RWPE2 (cell line): ENCODE measurements at regions not wholly inside any gene's neighbourhood (a gene's known extent, or its start where the extent isn't known, plus 50 kb on each side); places are given as distances from the start of the nearest gene placed in this dataset.

Source experiments
- ATAC-seq: fragments of 200-7000 bp; cut with Tn5 transposase; 3 replicates; pipeline ENCODE4 v1.9.1; 2021; ENCODE audit warnings: low read depth
- DNase-seq: peaks from one replicate; pipeline ENCODE4 v3.0.0-alpha.2; 2020; ENCODE audit warnings: low spot score
- H3K27ac ChIP-seq: fragments of 450-650 bp; 2 replicates; pipeline ENCODE4 v1.5.1; 2017; ENCODE audit warnings: mild to moderate bottlenecking; ENCODE audit not compliant: poor library complexity, severe bottlenecking
- H3K27me3 ChIP-seq: fragments of 250-450 bp; sonication (Bioruptor Pico); 2 replicates; pipeline ENCODE4 v1.5.1; 2021; ENCODE audit warnings: mild to moderate bottlenecking, moderate library complexity; ENCODE audit not compliant: insufficient read depth, poor library complexity, severe bottlenecking
- H3K36me3 ChIP-seq: fragments of 250-450 bp; sonication (Bioruptor Pico); 2 replicates; pipeline ENCODE4 v1.5.1; 2020; ENCODE audit warnings: low read depth, mild to moderate bottlenecking, moderate library complexity
- H3K4me1 ChIP-seq: fragments of 250-450 bp; sonication (Bioruptor Pico); 2 replicates; pipeline ENCODE4 v1.5.1; 2021; ENCODE audit warnings: mild to moderate bottlenecking, moderate library complexity; ENCODE audit not compliant: insufficient read depth, poor library complexity, severe bottlenecking
- H3K4me3 ChIP-seq: fragments of 250-450 bp; sonication (Bioruptor Pico); 2 replicates; pipeline ENCODE4 v1.5.1; 2021; ENCODE audit warnings: mild to moderate bottlenecking, moderate library complexity; ENCODE audit not compliant: severe bottlenecking
- H3K9me3 ChIP-seq: fragments of 250-450 bp; sonication (Bioruptor Pico); 2 replicates; pipeline ENCODE4 v1.5.1; 2021; ENCODE audit warnings: mild to moderate bottlenecking, moderate library complexity; ENCODE audit not compliant: severe bottlenecking
- TF ChIP-seq, protein P1 (sequence below): fragments of 450-650 bp; IDR thresholded peaks from one replicate; pipeline ENCODE4 v1.5.1; 2017; ENCODE audit warnings: mild to moderate bottlenecking, moderate library complexity; ENCODE audit not compliant: poor library complexity, severe bottlenecking

DNA sequence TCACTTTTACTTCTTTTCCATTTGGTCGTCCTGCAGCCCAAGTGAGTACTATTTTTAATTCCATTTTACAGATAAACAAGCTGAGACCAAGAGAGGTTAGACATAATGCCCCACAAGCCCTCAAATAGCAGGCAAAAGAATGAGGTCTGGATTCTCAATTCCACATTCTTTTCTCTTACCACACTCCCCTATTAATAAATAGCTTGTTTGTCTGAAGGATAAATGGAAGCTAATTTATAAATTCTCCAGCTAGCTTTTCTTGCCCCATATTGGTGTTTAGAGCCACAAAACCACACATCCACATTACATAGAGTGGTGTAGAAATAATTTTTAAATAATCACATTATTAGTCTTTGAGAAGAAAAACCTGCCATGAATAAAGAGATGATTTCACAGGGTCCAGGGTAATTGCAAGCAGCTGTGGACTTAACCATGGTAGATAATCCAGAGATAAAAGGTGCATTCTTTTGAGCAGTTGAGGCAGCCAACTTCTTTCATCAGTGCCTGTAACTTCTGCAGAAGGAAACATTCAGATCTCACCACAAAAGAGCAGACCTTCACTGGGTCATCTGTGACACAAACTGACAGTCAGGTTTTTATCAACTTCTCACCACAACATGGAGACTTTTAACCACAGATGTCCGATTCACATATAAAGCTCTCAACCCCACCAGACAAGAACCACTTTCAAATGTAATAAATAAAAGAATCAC lies 313.4 kb upstream of the STT3B start:
- no peak overlapping the region for H3K27ac ChIP-seq
- no peaks in the 10 kb centered on the region for H3K9me3 ChIP-seq
- TF ChIP-seq, protein P1, sequence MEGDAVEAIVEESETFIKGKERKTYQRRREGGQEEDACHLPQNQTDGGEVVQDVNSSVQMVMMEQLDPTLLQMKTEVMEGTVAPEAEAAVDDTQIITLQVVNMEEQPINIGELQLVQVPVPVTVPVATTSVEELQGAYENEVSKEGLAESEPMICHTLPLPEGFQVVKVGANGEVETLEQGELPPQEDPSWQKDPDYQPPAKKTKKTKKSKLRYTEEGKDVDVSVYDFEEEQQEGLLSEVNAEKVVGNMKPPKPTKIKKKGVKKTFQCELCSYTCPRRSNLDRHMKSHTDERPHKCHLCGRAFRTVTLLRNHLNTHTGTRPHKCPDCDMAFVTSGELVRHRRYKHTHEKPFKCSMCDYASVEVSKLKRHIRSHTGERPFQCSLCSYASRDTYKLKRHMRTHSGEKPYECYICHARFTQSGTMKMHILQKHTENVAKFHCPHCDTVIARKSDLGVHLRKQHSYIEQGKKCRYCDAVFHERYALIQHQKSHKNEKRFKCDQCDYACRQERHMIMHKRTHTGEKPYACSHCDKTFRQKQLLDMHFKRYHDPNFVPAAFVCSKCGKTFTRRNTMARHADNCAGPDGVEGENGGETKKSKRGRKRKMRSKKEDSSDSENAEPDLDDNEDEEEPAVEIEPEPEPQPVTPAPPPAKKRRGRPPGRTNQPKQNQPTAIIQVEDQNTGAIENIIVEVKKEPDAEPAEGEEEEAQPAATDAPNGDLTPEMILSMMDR = no peak
- no peaks in the 10 kb centered on the region for H3K27me3 ChIP-seq
- DNase-seq = no peak
- no peak overlapping the region for H3K4me3 ChIP-seq
- ATAC-seq = no peak
- no peaks in the 10 kb centered on the region for H3K4me1 ChIP-seq
- H3K36me3 ChIP-seq = no peaks in the 10 kb centered on the region

DNA sequence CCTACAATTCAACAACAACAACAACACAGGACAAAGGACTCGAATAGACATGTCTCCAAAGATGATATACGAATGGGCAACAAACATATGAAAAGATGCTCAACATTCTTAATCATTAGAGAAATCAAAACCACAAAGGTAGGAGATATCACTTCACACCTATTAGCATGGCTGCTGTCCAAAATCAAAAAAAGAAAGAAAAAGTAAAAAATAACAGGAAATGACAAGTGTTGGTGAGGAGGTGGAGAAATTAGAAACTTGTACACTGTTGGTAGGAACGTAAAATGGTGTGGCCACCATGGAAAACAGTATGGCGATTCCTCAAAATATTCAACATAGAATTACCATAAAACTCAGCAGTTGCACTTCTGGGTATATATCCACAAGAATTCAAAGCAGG lies 312.3 kb upstream of the STT3B start:
- ATAC-seq = no peak
- Histone ChIP-seq H3K36me3 (no peaks in the 10 kb centered on the region), H3K4me1 (no peaks in the 10 kb centered on the region), H3K9me3 (no peaks in the 10 kb centered on the region), H3K27me3 (no peaks in the 10 kb centered on the region), H3K4me3 (no peak overlapping the region), H3K27ac (no peak overlapping the region)
- TF ChIP-seq, protein P1 = no peak
- no peak for DNase-seq

DNA sequence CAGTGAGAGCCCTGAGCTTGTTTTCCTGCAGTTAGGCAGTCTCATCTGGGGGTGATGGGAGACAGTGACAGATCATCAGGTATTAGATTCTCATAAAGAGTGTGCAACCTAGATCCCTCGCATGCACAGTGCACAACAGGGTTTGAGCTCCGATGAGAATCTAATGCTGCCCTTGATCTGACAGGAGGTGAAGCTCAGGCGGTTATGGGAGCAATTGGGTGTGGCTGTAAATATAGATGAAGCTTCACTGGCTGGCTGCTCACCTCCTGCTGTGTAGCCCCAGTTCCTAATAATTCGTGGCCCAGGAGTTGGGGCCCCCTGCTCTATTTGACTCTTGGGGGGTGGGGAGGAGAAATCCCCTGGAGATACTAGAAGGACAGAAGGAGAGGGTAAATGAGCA lies 309.4 kb upstream of the STT3B start:
- H3K9me3 ChIP-seq = no peaks in the 10 kb centered on the region
- no peak for DNase-seq
- no peaks in the 10 kb centered on the region for H3K27me3 ChIP-seq
- H3K36me3 ChIP-seq = no peaks in the 10 kb centered on the region
- no peak overlapping the region for H3K27ac ChIP-seq
- no peaks in the 10 kb centered on the region for H3K4me1 ChIP-seq
- ATAC-seq = no peak
- TF ChIP-seq, protein P1 = no peak
- no peak overlapping the region for H3K4me3 ChIP-seq

DNA sequence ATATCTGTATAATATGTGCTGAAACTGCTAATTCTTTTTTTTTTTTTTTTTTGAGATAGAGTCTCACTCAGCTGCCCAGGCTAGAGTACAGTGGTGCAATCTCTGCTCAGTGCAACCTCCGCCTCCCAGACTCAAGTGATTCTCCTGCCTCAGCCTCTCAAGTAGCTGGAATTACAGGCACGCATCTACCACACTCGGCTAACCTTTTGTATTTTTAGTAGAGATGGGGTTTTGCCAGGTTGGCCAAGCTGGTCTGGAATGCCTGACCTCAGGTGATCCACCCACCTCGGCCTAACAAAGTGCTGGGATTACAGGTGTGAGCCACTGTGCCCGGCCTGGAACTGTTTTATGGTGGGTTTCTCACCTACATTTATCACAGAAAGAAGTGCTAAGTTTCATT lies 307.8 kb upstream of the STT3B start:
- Histone ChIP-seq H3K36me3 (no peaks in the 10 kb centered on the region), H3K27me3 (no peaks in the 10 kb centered on the region), H3K9me3 (no peaks in the 10 kb centered on the region), H3K4me3 (no peak overlapping the region), H3K4me1 (no peaks in the 10 kb centered on the region), H3K27ac (no peak overlapping the region)
- TF ChIP-seq, protein P1 = no peak
- DNase-seq (no peak), ATAC-seq (no peak)

DNA sequence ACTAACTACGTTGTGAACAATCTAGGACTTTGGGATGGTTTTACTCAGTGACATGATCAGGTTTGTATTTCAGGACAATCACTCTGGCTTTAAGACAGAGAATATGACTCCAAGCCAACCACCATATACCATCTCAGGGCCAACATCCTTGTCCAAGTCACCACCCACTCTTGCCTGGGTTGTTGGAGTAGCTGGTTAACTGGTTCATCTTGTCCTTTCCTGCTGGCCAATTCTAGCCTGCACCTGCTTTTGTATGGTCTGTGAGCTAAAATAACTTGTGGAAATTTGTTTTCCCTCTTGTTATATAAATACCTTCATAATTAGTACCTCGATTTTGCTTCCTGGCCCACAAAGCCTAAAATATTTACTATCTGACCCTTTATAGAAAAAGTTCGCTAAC lies 306.8 kb upstream of the STT3B start:
- TF ChIP-seq, protein P1 = no peak
- Histone ChIP-seq H3K9me3 (no peaks in the 10 kb centered on the region), H3K4me1 (no peaks in the 10 kb centered on the region), H3K4me3 (no peak overlapping the region), H3K36me3 (no peaks in the 10 kb centered on the region), H3K27me3 (no peaks in the 10 kb centered on the region), H3K27ac (no peak overlapping the region)
- ATAC-seq (no peak), DNase-seq (no peak)
